Keratinocyte (primary cell): ENCODE measurements at regions not wholly inside any gene's neighbourhood (a gene's known extent, or its start where the extent isn't known, plus 50 kb on each side); places are given as distances from the start of the nearest gene placed in this dataset.

Source experiments
- EZH2 ChIP-seq: IDR thresholded peaks from one replicate; pipeline ENCODE4 v1.6.1; 2012; ENCODE audit warnings: inconsistent platforms, mild to moderate bottlenecking, low read length, moderate library complexity
- TF ChIP-seq, protein P1 (sequence below), 3 experiments: IDR thresholded peaks in 1 of 3; conservative IDR thresholded peaks in 1 of 3; optimal IDR thresholded peaks in 1 of 3; 2 replicates in 2 of 3; 3 replicates in 1 of 3; pipeline versions ENCODE3 to v1.5.1; 2011; ENCODE audit warnings: low read length in 3 of 3, mild to moderate bottlenecking in 3 of 3, moderate library complexity in 2 of 3, control low read depth in 1 of 3, inconsistent platforms in 1 of 3; ENCODE audit not compliant: insufficient read depth in 2 of 3; ENCODE audit errors: extremely low read depth in 1 of 3

GRCh38 chr3:55402886-55403609 lies 84.1 kb downstream of the WNT5A start:
- TF ChIP-seq, protein P1, sequence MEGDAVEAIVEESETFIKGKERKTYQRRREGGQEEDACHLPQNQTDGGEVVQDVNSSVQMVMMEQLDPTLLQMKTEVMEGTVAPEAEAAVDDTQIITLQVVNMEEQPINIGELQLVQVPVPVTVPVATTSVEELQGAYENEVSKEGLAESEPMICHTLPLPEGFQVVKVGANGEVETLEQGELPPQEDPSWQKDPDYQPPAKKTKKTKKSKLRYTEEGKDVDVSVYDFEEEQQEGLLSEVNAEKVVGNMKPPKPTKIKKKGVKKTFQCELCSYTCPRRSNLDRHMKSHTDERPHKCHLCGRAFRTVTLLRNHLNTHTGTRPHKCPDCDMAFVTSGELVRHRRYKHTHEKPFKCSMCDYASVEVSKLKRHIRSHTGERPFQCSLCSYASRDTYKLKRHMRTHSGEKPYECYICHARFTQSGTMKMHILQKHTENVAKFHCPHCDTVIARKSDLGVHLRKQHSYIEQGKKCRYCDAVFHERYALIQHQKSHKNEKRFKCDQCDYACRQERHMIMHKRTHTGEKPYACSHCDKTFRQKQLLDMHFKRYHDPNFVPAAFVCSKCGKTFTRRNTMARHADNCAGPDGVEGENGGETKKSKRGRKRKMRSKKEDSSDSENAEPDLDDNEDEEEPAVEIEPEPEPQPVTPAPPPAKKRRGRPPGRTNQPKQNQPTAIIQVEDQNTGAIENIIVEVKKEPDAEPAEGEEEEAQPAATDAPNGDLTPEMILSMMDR (optimal IDR thresholded peaks at IDR 0.05 in 1 of 3, IDR thresholded peaks at IDR 0.05 in 1 of 3, conservative IDR thresholded peaks at IDR 0.05 in 1 of 3; ENCODE audit: extremely low read depth in 1 of 3, insufficient read depth in 2 of 3, low read length in 3 of 3) = no peak
- TF ChIP-seq EZH2 = no peak
